Motor neuron (in vitro differentiated cells): ENCODE measurements at regions not wholly inside any gene's neighbourhood (a gene's known extent, or its start where the extent isn't known, plus 50 kb on each side); places are given as distances from the start of the nearest gene placed in this dataset.
"Not testable (repeated sequence)": the region's sequence is repeated elsewhere in the genome, so short reads cannot be mapped to it uniquely, and the experiment has no call there.

Experiments
- ATAC-seq, 8 experiments: fragments of 200-7000 bp; cut with Tn5 transposase; replicated peaks in 6 of 8; 2 replicates each; pipeline ENCODE4 v1.8.0; 2021; ENCODE audit warnings: mild to moderate bottlenecking in 8 of 8, moderate library complexity in 8 of 8
- H3K27ac ChIP-seq, 2 donors: fragments of 250-450 bp; sonication (Bioruptor Pico); 2 replicates each; pipeline ENCODE4 v1.9.0; 2021; ENCODE audit warnings: antibody characterized with exemption in 2 of 2, mild to moderate bottlenecking in 2 of 2, moderate library complexity in 1 of 2
- H3K4me1 ChIP-seq, 2 donors: fragments of 250-450 bp; sonication (Bioruptor Pico); replicated peaks in 1 of 2; 2 replicates each; pipeline ENCODE4 v1.6.1; 2021; ENCODE audit warnings: antibody characterized with exemption in 2 of 2, mild to moderate bottlenecking in 2 of 2, moderate library complexity in 1 of 2
- H3K4me3 ChIP-seq, 5 donors: fragments of 250-450 bp; sonication (Bioruptor Pico); 2 replicates each; pipeline ENCODE4 v1.9.0; 2021; ENCODE audit warnings: antibody characterized with exemption in 5 of 5, mild to moderate bottlenecking in 5 of 5, moderate library complexity in 4 of 5
- WGBS, 10 experiments: fragments of 450-650 bp; shearing (Covaris generic); methylation state at CpG; one replicate each; pipeline ENCODE4 v1.0.0; 2022; 5-methylcytosine and 5-hydroxymethylcytosine counted together
- in situ Hi-C, 9 experiments: fragments of 400-800 bp; cut with MboI; loops; one replicate each; pipeline ENCODE4 v1.15.0; 2021; ENCODE audit warnings: low sequenced_read_pairs in 9 of 9, low pct_unique_long_range_greater_than_20kb in 2 of 9; ENCODE audit not compliant: unreplicated experiment in 9 of 9

DNA sequence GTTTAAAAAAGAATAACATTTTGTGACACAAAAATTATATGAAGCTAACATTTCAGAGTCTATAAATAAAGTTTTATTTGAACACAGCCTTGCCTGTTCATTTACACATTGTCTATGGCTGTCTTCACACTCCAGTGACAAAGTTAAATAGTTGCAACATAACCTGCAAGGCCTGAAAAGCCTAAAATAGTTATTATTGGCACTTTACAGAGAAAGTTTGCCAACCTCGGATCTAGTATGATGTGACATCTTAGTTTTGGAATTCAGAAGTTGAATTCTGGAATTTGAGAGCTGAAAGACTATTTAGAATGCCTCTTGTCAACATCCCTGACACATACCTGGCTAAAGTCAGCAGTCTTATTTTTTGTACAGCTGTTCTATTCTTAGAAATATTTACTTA lies 68.3 kb downstream of the DYRK2 start:
- in situ Hi-C loops: no loop called here
- no peaks in the 10 kb centered on the region for H3K4me1 ChIP-seq
- 0 to 89% (median 33%) methylated on average over 1 of the region's 1 CpG; no CpG with 5 or more reads in 3 of the 10 experiments for WGBS, 10 experiments
- ATAC-seq: no peak
- H3K4me3 ChIP-seq: no peak overlapping the region
- H3K27ac ChIP-seq: no peak overlapping the region

DNA sequence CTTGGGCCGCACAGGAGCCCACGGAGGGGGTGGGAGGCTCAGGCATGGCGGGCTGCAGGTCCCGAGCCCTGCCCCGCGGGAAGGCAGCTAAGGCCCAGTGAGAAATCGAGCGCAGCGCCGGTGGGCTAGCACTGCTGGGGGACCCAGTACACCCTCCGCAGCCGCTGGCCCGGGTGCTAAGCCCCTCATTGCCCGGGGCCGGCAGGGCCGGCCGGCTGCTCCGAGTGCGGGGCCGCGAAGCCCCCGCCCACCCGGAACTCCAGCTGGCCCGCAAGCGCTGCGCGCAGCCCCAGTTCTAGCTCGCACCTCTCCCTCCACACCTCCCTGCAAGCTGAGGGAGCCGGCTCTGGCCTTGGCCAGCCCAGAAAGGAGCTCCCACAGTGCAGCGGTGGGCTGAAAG lies 70.8 kb downstream of the DYRK2 start:
- in situ Hi-C loops, H3K27ac ChIP-seq, ATAC-seq, H3K4me3 ChIP-seq, H3K4me1 ChIP-seq: not testable (repeated sequence)
- WGBS, 10 experiments: 80% methylated on average over 1 to 3 of the region's 30 CpGs; no CpG with 5 or more reads in 8 of the 10 experiments

DNA sequence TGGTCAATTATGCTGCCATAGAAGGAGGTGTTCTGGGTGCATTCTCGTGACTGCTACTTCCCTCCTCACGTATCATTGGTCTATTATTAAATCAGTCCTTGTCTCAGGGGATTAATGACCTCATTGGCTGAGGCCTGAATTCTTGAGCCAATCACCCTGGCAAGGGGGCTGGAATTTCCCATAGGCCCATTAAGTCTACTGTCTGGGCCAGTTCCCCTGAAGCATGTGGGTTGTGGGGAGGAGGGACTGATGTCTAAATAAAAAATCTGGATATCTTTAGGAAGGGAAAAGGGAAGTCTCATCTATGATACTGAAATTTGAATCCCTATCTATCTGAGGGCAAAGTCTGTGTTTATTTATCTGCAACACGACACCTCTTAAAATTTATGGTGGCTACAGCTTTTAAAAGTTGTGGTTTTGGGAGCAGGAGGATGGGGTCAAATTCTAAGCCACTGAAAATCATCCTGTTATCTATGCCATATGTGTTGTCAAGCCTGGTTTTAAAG lies 71.9 kb downstream of the DYRK2 start:
- Histone ChIP-seq H3K4me3 (no peak overlapping the region), H3K27ac (no peak overlapping the region), H3K4me1 (no peaks in the 10 kb centered on the region)
- 40 to 100% (median 77%) methylated on average over 1 to 3 of the region's 3 CpGs; no CpG with 5 or more reads in 2 of the 10 experiments for WGBS, 10 experiments
- ATAC-seq: peak in 4 of 8 experiments; percentile 10 to 70 (median 26)
- in situ Hi-C loops: no loop called here

DNA sequence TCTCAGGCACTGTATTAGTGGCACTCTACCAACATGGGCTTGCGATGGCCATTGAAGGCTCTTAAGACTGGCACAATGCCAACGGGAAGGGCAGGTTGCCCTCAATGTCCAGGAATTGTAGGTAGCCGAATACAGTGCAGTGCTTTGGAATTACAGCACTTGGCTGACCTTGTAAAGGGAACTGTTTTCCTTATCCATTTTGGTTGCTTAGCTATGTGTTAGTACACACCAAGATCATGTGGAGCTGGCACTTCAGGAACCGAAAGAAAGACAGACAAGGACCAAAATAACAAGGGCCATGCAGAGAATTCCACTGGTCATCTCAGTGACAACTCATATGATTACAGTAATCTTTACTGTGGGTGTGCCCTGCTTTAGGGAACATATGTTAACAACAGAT lies 72.7 kb downstream of the DYRK2 start:
- Histone ChIP-seq H3K27ac (no peak overlapping the region), H3K4me1 (no peaks in the 10 kb centered on the region), H3K4me3 (no peak overlapping the region)
- in situ Hi-C loops: no loop called here
- 8 to 100% (median 82%) methylated on average over 1 to 3 of the region's 4 CpGs; no CpG with 5 or more reads in 3 of the 10 experiments for WGBS, 10 experiments
- peak in 4 of 8 experiments; percentile 62 to 95 (median 86) for ATAC-seq

DNA sequence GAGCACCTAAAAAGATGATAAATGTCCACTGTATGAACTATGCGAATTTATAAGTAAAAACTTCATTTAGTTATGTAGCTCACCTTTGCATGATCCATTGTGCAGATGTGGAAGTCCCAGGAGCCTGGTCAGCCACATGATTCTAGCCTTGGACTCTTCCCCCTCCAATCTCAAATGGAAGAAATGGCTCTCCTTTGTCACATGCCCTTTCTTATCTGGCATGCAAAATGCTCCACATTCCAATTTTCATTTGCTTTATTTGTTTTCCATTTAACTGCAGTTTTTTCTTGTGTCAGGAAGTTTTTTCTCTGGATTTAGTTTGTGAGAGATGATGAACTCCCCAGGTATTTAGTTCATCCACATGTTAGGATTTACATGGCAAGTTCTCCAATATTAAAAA lies 73.8 kb downstream of the DYRK2 start:
- in situ Hi-C loops: no loop called here
- no peak overlapping the region for H3K27ac ChIP-seq
- ATAC-seq: no peak
- H3K4me3 ChIP-seq: no peak overlapping the region
- 56 to 100% (median 100%) methylated on average over 1 of the region's 1 CpG; no CpG with 5 or more reads in 4 of the 10 experiments for WGBS, 10 experiments
- H3K4me1 ChIP-seq: peaks cover 0 to under 1% of the 10 kb centered on the region in 2 donors

DNA sequence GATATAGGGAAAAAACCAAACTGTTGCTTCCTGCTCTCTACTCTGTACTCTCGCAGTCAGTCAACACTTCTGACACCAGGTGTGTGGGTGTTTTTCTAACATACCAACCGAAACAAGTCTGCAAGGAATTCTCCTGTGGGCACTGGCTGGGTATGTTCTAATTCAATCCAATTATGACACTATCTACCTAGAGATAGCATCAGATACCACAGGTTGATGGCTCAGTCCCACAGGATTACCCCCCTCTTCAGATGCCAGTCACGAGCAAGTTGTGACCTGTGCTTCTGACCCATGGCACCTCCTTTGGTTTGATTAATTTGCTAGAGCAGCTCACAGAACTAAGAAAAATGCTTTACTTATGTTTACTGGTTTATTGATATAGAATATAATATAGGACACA lies 78.3 kb downstream of the DYRK2 start:
- in situ Hi-C loops: no loop called here
- Histone ChIP-seq H3K4me1 (peaks cover 0 to 14% of the 10 kb centered on the region in 2 donors), H3K4me3 (no peak overlapping the region), H3K27ac (no peak overlapping the region)
- ATAC-seq: no peak
- WGBS, 10 experiments: 87 to 100% (median 100%) methylated on average over 1 to 3 of the region's 3 CpGs; no CpG with 5 or more reads in 3 of the 10 experiments

DNA sequence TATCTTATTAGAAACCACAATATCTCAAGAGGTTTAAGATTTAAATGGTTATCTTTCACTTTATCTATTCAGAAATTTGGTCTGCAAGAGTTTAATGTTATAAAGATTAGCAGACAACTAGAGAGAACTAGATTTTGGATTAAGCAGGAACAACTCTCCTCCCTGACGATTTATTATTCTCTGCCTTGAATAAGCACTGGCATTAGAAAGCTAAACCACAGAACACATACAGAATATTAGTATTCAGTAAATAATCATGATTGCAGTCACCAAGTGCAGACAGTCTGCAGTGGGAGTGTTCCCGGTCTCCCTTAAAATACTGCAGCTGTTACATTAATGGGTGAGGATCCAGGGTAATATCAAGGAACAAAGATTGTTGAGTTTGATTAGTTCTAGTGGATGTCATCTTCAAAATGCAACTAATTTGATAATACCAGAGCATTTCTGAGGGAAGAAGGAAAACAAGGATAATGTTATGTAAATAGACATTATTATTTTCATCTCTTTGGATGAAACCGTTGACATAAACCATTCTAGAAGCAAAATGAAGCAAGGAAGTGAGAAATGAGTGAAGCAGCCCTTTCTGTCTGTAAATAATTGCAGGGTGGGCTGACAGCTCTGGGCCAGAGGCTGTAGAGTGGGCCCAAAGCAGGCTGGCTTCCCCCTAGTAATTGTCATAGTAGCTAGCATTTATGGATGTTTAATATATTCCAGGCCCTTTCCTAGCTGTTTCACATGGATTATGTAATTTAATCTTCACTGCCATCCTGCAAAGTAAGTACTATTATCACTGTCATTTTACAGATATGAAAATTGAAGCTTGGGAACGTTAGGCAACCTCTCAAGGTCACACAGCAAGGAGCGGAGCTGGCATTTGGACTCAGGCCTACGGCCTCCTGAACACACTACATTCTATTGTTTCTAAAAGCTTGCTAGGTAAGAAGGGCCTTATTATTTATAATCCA lies 79.4 kb downstream of the DYRK2 start:
- WGBS, 10 experiments: 38 to 92% (median 73%) methylated on average over 1 to 6 of the region's 6 CpGs
- peak in 1 of 8 experiments; percentile 39 for ATAC-seq
- no peak overlapping the region for H3K27ac ChIP-seq
- no peak overlapping the region for H3K4me3 ChIP-seq
- in situ Hi-C loops: no loop called here
- peaks cover 0 to 14% of the 10 kb centered on the region in 2 donors for H3K4me1 ChIP-seq

DNA sequence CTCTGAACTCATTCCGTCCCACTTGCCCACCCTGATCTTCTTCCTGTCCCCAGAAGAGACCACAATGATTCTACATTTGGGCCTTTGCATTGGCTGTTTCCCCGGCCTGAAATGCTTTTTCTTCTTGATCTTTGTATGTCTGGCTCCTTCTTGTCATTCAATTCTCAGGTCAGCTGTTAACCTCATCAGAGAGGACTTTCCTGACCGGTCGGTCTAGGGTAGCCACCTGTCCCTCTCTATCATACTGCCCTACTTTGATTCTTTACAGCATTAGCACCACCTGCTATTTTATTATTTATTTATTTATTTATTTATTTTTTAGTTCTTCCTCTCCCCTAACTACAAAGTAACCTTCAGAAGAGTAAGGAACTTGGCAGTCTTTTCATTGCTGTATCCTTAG lies 84.3 kb downstream of the DYRK2 start:
- in situ Hi-C loops: no loop called here
- WGBS, 10 experiments: 80 to 100% (median 92%) methylated on average over 1 to 4 of the region's 4 CpGs; no CpG with 5 or more reads in 1 of the 10 experiments
- no peak overlapping the region for H3K4me3 ChIP-seq
- H3K27ac ChIP-seq: no peak overlapping the region
- no peak for ATAC-seq
- H3K4me1 ChIP-seq: peaks cover 0 to 8% of the 10 kb centered on the region in 2 donors

DNA sequence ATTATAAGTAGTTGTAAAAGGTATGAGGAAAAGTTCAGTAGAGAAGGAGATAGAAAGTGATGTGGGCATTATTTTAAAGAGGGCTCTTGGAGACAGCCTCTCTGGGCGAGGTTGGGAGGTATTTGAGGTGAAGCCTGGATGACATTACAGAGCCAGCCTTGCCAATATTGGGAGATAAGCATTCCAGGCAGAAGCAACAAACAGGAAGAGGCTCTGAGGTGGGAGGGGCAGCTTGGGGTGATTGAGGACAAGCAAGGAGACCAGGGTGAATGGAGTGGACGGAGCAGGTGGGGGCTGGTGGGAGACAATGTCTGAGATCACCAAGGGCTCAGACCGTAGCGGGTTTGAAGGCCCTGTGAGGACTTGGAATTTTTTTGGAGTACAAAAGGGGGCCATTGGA lies 87.3 kb downstream of the DYRK2 start:
- Histone ChIP-seq H3K27ac (no peak overlapping the region), H3K4me3 (no peak overlapping the region), H3K4me1 (peaks cover 0 to 1% of the 10 kb centered on the region in 2 donors)
- WGBS, 10 experiments: 71 to 90% (median 88%) methylated on average over 2 to 4 of the region's 4 CpGs; no CpG with 5 or more reads in 5 of the 10 experiments
- ATAC-seq: no peak
- in situ Hi-C loops: no loop called here

DNA sequence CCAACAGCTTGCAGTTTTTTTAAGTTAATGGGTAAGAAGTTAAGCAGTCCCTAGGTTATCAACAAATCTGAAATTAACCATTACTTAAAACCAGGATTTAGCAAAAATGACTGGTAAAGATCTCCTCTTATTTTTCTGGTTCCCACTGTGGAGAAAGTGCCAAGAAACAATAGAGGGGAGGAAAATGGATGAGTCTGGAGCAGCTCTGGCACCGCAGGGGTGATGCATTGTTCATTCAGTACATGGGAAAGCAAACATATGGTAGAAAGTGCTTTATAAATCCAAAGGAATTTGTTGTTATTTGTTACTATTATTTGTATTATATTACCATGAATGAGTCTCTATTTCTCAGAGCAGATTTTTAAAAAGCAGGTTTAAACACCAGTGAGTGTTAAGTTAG lies 92.2 kb downstream of the DYRK2 start:
- ATAC-seq: peak in 2 of 8 experiments; percentile 25 to 70

DNA sequence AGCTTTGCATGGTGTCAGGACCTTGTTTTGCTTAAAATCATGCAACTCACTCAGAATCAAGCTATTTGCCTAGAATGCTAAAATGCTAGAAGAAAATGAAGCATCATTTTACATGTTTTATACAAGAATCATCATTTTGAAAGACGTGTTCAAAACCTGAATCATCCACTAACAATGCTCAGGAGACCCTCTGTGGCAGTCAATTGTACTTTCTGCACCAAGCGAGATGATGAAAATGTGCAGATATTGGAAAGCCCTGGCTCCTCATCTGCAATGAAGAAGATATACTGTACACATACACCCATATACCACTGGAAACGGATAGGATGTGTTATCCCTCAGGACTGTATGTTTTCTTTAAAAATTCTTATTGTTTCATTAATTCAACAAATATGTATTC lies 92.7 kb downstream of the DYRK2 start:
- 0 to 92% (median 63%) methylated on average over 1 to 3 of the region's 3 CpGs; no CpG with 5 or more reads in 2 of the 10 experiments for WGBS, 10 experiments
- peak in 1 of 8 experiments; percentile 68 for ATAC-seq
- H3K27ac ChIP-seq: no peak overlapping the region
- H3K4me3 ChIP-seq: no peak overlapping the region
- H3K4me1 ChIP-seq: peaks cover 0 to 8% of the 10 kb centered on the region in 2 donors
- in situ Hi-C loops: no loop called here

More for the DNA sequence above, 92.2 kb downstream of the DYRK2 start:
- Histone ChIP-seq H3K4me3 (no peak overlapping the region), H3K27ac (no peak overlapping the region), H3K4me1 (peaks cover 0 to 8% of the 10 kb centered on the region in 2 donors)
- in situ Hi-C loops: no loop called here
- 0 to 100% (median 33%) methylated on average over 1 of the region's 1 CpG; no CpG with 5 or more reads in 3 of the 10 experiments for WGBS, 10 experiments

DNA sequence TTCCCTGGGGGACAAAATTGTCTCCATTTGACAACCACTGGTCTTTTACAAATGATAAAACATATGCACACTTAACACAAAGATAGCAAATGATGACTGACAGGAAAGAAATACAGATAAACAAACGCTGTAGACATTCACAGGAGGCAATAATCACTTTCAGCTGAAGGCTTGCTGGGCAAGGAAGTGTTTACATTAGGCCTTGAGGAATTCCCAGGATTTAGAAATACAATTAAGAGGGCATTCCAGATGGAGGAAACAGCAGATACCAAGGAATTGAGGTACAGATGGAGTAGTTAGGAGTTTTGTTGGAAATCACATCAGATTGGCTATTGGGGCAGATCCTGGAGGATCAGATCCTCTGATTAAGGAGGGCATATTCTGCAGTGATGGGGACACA lies 93.9 kb downstream of the DYRK2 start:
- H3K4me1 ChIP-seq: peaks cover 0 to 8% of the 10 kb centered on the region in 2 donors
- in situ Hi-C loops: no loop called here
- H3K4me3 ChIP-seq: no peak overlapping the region
- ATAC-seq: peak in 1 of 8 experiments; percentile 34
- 0 to 100% (median 65%) methylated on average over 1 of the region's 1 CpG; no CpG with 5 or more reads in 4 of the 10 experiments for WGBS, 10 experiments
- no peak overlapping the region for H3K27ac ChIP-seq
